HG02642 (cell line): ENCODE measurements at regions not wholly inside any gene's neighbourhood (a gene's known extent, or its start where the extent isn't known, plus 50 kb on each side); places are given as distances from the start of the nearest gene placed in this dataset.
"Not testable (repeated sequence)": the region's sequence is repeated elsewhere in the genome, so short reads cannot be mapped to it uniquely, and the experiment has no call there.

Experiments
- ATAC-seq: cut with Tn5 transposase; IDR thresholded peaks from one replicate; pipeline ENCODE4 v1.9.1; 2021; ENCODE audit warnings: mild to moderate bottlenecking; ENCODE audit not compliant: unreplicated experiment, poor library complexity

DNA sequence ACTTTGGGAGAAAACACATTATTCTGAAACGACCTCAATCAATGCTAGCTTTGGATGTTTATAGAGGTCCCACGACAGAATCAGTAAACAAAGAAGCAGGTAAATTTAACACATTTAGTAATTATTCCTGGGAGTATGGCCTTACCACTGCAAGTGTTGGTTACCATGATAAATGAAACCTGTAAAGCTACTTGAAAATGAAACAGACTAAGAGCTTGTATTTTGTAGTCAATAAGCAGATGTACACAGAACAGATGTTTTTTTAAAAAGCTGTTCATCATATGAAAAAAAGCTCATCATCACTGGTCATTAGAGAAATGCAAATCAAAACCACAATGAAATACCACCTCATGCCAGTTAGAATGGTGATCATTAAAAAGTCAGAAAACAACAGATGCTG is 295.3 kb upstream of the XYLT1 start:
- ATAC-seq: no peak

DNA sequence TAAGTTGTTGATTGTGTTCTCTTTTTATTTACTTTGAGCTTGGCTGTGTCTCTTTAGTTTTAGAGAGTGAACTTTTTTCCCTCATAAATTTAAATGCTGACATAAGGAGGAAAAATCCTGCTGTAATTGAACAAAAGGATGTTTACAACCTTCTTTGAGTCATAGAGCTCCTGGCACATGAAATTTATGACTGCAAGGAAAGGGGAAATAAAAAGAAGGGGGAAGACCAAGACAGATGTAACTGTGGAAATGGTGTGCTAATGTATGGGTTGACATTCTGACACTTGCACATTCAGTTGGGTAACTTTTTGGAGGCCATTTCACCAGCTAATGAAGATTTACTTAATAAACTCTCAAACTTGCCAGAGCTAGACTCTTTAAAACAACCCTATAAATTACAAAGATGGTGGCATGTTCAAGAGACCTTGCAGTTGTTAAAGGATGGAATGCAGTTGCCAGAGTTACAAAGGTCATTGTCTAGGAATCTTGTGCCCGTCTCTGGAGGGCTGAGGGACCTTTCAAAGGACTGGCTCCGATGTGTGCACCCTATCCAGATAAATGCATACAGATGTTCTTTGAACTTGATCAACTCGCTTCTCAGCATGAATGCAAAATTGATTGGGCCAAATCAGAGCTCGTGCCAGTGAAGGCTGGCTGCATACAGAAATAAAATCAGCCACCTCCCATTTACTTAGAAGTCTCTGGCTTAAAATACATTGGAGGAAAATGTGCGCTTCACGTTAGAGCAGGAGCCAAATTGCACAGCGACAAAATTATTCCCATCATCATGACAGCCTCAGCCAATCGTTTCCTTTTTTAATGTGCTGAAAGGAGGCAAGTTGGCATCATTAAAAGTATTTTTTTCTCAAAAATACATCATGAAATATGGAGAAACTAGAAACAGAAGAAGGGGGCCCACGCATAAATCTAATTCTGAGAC is 289.0 kb upstream of the XYLT1 start:
- ATAC-seq: no peak

DNA sequence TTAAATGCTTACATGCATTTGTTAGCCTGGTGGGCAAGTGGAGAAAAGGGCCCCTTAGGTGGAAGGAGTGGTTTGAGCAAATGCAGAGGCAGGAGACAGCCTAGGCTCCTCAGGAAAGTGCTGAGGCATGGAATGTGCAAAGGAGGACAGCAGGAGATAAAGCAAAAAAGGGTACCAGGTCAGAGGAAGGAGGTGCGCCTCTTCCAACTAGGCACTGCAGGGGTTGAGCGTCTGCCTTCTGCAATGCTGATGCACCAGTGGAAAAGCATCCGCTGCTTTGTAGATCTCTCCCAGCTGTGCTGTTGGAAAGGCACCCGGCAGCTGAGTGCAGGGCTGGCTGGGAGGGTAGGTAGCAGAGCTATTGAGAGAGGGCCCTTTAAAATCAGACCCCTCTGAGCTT is 287.0 kb upstream of the XYLT1 start:
- ATAC-seq: no peak

DNA sequence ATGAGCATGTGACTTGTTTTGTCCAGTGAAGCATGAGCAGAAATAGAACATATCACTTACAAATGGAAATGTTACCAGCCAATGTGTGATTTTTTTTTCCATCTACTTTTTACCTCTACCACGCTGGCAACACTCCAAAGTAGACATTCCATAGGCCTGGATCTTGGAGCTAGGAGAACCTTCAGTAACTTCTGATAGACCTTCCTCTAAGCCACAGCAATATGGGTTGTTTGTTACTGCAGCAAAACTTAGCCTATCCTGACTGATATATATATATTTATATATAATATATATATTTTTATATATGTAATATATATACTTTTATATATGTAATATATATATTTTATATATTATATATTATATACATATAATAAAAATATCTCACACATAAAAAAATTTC is 284.4 kb upstream of the XYLT1 start:
- ATAC-seq: no peak

DNA sequence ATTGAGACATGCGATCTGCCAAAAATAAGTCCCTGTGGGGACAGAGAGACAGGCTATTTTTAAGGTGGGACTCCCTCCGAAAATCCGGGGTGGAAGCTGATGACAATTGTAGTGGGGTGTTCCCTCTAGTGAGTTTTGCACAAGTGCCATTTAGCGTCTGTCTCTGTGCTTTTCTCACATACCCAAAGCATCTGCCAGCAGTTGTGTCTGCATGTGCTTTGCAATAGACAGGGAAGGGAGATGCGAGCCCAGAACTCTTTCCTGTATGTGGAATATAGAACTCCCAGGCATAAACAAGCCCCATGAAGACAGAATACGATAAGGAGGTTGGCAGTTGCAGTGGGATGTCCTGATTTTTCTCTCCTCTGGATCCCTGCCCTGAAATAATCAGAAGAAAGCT is 282.7 kb upstream of the XYLT1 start:
- no peak for ATAC-seq

DNA sequence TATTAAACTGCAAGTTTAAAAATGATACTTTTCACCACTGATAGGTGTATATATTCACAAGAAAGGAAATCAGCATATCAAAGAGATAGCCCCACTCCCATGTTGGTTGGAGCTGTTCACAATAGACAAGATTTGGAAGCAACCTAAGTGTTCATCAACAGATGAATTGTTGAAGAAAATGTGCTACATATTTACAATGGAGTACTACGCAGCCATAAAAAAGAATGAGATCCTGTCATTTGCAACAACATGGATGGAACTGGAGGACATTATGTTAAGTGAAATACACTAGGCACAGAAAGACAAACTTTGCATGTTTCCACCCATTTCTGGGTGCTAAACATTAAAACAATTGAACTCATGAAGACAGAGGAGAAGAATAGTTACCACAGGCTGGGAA is 278.9 kb upstream of the XYLT1 start:
- no peak for ATAC-seq

DNA sequence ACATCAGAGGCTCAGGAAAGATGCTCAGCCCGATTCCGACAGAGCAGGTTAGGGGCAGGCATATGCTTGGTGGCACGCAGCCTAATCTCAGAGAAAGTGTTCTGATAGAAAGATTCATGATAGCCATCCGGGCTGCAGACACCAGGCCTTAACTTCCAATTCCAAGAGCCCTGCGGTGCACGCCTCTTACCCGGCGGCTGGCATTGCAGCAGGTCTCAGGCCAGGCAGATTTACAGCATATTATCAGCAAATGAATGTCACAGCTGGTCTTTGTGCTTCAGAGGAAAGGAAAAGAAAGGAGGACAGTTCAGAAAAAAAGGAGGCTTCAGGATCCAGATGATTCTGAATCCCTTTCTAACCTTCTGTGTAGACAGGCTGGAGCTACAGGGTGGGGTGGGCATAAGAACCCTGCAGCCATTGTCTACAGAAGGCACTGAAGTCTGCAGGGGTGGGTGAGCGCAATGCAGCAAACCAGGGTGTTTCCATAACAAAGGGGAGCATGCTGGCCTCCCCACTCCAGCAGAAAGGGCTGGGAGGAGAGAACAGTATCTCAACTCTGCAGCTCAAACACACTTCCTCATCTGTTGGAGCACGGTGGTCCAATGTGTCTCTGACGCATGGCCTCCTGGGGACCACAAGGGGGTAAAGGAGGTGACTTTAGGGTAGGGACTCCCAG is 277.4 kb upstream of the XYLT1 start:
- ATAC-seq: no peak

DNA sequence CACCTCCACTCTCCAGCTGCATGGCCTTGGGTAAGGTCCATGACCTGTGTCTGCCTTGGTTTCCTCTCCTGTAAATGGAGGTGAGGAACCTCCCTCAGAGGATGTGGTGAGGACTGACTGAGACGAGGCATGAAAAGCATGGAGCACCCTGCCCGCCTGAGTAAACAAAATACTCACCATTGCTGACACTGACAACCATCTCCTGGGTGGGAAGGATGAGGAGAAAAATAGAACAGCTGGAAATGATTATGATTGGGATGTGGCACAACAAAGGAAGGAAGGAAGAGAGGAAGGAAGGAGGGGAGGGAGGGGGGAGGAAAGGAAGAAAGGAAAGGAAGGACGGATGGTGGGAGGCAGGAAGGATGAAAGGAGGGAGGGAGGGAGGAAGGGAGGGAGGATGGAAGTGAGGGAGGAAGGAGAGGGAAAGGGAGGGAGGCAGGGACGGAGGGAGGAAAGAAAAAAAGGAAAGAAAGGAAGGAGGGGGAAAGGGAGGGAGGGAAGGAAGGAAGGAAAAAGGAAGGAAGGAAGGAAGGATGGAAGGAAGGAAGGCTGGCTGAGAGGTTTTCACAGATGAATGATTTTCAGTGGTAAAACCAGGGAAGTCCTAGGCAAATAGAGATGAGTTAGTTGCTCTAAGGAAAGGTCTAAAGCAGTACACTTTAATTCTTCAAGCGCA is 276.5 kb upstream of the XYLT1 start:
- ATAC-seq: no peak

DNA sequence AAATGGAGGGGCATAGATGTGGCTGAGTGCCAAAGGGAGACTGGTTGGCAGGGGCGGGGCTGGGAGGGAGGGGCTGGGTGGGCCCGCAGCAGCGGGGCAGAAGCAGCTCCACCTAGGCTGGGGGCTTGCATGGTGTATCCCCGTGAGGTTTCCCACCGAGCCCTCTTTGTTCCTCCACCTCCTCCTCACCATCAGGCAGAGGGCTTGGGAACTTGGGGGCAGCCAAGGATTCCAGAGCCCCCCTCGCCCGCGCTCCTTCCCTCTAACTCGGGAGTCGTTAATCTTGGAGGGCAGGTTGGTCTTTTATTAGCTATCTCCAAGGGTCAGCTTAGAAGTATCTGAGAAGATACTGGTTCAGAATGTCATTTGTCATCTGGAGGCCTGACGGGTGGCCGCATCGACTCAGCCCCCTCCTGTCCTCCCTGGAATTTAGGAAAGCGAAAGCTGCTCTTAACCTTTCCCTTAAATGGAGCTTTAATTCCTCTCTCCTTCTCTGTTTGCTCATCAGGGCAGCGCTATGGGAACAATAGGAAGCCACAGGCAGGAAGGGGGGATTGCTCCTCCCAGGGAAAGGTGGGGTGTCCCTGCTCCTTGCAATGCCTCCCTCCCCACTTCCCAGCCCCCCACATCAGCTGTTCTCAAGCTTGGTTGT is 274.3 kb upstream of the XYLT1 start:
- no peak for ATAC-seq

DNA sequence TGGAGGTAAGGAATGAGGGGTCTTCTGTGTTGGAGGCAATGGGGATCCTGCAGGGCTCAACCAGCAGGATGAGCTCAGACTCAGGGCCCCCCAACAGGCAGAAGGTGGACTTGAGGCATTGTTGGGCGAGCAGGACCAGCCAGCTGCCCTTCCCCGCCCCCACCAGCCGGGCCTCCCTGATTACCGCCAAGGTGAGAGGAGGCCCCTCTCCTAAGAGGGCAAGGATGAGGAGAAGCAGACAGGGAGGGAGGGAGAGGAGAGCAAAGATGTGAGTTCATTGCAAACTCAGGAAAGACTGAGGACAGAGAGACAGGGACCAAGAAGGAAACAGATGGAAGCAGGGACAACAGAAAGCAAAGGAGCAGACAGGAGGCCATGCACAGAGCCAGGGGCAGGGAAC is 272.8 kb upstream of the XYLT1 start:
- ATAC-seq: no peak

DNA sequence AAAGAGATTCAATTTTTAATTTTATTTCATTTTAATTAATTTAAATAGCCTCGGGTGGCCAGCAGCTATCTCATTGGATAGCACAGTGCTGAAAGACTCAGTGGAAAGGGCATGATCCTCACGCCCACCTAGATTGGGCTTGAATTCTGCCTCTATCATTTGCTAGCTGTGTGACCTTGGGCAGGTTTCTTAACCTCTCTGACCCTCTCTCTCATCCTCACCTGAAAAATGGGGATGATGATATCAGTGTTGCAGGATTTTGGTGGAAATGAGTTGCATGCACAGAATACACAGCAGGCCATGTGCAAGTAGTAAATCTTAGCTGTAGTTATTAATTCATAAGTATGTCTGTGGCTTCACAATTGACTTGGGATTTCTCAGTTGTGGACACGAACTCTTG is 272.4 kb upstream of the XYLT1 start:
- ATAC-seq: no peak

DNA sequence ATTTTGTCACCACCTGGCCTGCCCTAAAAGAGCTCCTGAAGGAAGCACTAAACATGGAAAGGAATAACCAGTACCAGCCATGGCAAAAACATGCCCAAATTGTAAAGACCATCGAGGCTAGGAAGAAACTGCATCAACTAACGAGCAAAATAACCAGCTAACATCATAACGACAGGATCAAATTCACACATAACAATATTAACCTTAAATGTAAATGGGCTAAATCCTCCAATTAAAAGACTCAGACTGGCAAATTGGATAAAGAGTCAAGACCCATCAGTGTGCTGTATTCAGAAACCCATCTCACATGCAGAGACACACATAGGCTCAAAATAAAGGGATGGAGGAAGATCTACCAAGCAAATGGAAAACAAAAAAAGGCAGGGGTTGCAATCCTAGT is 264.3 kb upstream of the XYLT1 start:
- not testable (repeated sequence) for ATAC-seq

DNA sequence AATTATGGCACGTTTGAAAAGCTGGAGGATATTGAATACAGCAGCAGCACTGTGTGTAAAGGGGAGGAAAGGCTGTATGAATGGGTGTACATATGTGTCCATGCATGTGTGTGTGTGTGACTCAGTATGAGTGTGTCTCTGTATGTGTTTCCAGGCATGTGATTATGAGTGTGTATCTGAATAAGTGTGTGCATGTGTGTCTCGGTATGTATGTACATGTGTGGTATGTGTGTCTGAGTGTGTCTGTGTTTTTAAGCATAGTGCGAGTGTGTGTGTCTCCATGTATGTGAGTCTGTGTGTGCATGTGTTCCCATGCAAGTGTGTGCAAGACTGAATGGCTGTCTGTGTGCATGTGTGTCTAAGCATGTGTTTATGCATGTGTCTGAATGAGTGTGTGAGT is 259.1 kb upstream of the XYLT1 start:
- no peak for ATAC-seq

DNA sequence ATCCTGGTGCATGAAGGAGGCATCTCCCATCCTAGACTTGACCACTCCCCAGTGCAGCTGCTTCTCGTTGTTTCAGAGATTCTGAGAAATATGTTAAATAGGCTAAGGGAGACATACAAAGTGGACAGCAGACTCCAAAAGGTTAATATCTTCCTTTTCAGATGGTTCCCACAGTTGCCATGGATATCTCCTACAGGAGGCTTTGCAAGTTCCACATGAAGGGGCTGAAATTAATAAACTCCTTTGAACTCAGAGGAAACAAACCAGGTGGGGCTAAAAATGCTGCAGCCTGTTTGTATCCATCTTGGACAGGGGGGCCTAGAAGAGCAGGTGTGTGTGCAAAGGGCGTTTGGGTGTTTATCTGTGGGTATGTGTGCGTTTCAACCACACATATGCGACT is 257.4 kb upstream of the XYLT1 start:
- no peak for ATAC-seq

DNA sequence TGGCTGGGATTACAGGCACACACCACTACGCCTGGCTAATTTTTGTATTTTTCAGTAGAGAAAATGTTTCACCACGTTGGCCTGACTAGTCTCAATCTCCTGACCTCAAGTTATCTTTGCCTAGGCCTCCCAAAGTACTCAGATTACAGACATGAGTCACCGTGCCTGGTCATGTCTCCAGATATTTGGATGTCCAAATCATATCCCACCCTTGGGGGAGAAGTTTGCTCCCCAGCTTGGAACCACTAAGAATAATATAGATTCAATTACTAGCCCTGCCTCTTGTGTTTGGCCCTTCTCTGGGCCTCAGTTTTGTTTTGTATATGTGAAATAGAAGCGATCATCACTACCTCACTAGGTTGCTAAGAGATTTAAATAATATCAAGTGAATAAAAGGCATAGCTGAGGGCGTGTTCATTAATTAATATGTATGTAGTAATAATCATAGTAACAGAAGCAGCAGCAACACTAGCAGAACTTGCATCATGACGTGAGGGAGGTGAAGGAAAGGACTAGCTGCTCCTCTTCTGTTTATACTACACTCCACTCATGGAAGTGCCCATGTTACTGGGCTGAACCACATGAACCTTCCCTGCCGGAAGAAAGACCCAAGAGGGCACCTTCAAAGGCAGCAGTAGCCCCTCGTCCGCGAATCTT is 253.6 kb upstream of the XYLT1 start:
- ATAC-seq: no peak

DNA sequence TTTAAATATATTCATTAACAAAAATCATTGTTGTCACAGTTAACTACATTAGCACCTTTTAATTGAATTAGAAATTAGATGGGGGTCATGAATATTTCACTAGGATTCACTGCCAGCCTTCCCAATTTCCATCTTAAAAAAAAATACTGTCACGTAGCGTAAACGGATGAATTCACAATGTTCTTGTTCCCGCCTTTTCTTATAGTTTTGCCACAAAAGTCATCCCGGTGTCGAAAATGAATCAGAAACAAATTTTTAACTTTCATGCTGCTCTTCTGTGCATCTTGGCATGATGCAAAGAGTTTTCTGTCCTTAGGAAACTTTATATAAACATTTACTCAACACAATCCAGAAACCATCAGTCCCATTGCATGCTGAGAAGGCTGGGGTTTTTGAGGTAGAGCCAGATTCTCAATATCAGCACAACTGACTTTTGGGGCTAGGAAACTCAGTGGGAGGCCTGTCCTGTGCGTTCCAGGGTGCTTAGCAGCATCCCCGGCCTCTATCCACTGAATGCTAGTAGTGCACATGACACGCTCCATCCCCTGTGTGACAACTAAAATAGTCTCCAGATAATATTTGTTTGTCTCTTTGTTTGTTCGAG is 252.9 kb upstream of the XYLT1 start:
- ATAC-seq: no peak

DNA sequence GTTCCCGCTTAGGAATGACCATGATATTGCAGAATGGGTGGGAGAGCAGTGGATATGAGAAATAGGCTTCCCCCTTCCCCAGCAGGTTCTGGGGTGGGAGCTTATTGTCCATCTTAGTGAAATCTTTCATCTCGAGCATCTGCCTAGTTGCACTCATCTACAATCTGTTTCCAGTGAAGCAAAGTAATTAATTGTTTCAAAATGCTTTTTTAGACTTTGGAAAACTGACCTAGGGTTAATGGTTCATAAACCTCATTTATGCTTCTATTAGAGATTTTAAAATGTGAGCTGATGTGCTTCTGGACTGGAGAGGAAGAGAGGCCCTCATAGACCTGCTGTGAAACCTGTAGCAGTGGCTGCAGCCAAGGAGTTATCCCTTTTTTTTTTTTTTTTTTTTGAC is 247.7 kb upstream of the XYLT1 start:
- ATAC-seq: no peak

DNA sequence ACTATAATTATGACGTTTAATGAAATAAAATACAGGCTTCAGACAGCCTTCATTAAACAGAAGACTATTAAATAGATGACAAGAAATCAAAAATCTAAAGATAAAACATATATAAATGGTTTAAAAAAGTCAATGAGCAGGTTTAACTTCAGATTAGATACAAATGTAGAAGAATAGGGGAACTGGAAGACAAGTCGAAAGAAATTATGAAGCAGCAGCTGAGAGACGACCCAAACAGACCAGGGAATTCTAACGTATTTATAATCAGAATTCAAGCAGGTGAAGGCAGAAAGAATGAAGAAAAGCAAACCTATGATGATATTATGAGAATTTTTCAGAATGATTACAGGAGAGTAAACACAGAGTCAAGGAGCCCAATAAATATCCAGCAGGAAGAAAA is 235.1 kb upstream of the XYLT1 start:
- ATAC-seq: no peak

DNA sequence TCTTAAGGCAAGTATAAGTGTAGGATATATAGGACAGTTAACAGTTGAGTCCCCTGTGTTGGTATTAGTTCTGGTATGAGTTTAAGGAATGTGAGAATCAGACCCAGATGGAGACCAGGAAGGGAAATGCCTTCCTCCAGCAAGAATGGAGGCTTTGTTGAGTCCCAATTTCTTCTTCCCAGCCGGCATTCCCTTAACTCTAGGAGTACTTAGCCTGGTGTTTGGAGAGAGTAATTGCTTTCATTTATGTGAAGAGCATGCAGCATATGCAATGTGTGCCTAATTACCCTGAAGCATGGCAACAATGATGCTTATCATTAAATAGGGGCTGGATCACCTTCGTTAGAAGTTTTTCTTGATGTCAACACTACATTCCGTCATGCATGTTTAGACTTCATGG is 225.9 kb upstream of the XYLT1 start:
- no peak for ATAC-seq

DNA sequence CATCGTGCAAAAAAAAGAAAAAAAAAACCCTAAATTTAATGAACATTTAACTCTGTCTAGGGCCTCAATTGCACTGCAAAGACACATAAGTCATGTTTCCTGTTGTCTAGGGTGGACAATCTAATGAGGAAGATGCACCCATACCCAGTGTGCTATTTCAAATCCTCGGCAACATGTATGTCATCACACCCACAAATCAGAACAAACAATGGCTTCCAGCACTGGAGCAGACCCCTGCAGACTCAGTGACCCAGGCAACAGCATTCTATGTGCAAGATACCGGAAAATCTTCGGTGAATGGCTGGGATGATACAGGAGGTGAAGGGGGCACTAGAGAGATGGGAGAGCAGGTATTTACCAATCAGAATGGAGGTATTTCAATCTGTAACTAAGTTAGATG is 221.7 kb upstream of the XYLT1 start:
- ATAC-seq: no peak
